HG03159 (cell line): ENCODE measurements at regions not wholly inside any gene's neighbourhood (a gene's known extent, or its start where the extent isn't known, plus 50 kb on each side); places are given as distances from the start of the nearest gene placed in this dataset.

Experiments
- ATAC-seq: cut with Tn5 transposase; IDR thresholded peaks from one replicate; pipeline ENCODE4 v1.9.1; 2021; ENCODE audit warnings: mild to moderate bottlenecking, moderate library complexity; ENCODE audit not compliant: unreplicated experiment

- ATAC-seq, result no peak
These were observed 476.0 kb upstream of the MKI67 start for GRCh38 chr10:128602183-128602582.

GRCh38 chr10:128604025-128604424, 477.8 kb upstream of the MKI67 start:
- no peak for ATAC-seq

DNA sequence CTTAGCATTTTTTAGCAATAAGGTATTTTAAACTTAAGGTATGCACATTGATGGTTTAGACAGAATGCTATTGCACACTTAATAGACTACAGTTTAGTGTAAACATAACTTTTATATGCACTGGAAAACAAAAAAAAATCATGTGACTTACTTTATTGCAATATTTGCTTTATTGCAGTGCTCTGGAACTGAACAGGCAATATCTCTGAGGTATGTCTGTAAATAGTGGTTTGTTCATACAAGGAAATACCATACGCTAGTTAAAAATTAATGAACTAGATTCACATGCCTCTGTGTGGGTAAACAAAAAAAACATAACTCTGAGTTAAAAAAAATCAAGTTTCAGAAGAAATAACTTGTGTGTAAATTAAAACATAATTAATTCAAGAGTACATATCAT, 479.0 kb upstream of the MKI67 start:
- no peak for ATAC-seq

GRCh38 chr10:128606055-128606454, 479.8 kb upstream of the MKI67 start:
- no peak for ATAC-seq

DNA sequence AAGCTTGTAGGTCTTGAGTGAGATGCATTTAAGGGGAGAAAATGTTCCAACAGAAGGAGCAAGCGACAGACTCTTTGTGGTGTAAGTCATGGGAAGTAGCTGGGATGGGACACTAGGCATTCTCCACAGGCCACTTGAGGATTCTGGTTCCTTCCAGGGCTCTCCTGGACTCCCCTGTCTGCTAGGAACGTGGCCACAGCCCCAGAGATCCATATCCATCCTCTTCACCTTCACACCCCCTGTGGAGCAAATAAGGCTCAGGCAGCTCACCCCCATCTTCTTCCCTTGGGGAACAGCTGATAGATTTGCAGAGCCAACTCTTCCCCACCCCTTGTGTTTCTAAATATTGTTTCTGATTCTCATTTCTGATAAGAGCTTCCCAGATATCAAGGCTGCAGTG, 482.6 kb upstream of the MKI67 start:
- no peak for ATAC-seq

- no peak for ATAC-seq
These were observed 483.2 kb upstream of the MKI67 start for GRCh38 chr10:128609460-128609859.

DNA sequence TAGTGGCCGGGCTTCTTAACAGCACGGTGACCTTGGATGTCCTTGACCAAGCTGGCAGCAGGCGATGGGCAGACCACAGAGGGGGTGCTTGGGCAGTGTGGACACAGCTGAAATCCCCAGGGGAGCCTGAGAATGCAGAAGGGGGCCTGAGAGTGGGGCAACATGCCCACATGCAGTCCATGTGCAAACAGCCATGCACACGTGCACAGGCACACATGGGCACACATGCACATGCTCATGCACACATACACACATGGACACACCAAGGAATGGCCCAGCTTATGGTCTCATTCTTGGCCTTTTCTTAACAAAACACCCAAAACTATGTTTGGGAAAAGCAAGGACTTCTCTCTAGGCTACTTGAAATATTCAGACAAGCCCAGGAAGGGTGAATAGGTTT, 483.9 kb upstream of the MKI67 start:
- ATAC-seq, result no peak

- no peak for ATAC-seq
These were observed 486.0 kb upstream of the MKI67 start for GRCh38 chr10:128612195-128612594.

DNA sequence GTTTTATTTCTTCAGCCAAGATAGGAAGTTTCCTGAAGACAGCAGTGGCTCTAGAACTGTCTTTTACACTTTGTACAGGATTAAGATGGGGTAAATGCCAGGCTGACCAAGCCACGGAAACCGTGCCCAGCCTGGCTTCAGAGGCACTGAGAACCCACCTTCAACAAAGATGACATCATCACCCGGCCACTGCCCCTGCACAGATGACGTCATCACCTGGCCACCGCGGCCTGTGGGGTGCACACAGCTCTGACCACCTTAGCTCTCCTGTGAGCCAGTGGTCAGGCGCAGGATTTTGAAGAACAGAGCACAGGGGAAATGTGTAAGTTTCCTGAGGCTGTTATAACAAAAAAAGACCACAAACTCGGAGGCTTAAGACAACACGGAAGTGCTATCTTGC, 486.4 kb upstream of the MKI67 start:
- no peak for ATAC-seq

DNA sequence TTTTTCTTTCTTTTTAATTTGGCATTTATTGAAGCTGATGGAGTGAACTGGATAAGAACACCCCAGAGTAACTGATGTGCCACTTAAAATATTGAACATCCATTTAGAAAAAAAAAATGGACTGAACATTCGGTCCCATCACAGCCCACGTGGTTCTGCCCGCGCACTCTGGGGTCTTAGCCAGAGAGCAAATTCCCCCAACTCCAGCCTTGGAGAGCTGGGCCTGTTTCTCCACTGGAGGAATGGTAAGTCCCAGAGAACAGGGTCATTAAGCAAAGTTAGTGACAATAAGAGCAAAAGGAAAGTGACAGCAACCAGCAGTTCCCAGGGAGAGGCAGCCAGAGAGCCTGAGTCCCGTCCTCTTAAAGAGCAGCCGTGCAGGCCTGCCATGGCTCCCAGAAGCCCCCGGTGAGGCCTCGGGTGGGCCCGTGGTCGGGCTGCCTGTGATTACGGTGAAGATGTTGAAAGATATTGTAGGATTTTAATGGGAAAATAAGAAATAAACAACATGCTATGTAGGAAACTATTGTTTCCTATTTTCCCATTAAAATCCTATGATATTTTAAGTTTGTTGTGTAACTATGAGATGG, 487.9 kb upstream of the MKI67 start:
- ATAC-seq, result no peak

DNA sequence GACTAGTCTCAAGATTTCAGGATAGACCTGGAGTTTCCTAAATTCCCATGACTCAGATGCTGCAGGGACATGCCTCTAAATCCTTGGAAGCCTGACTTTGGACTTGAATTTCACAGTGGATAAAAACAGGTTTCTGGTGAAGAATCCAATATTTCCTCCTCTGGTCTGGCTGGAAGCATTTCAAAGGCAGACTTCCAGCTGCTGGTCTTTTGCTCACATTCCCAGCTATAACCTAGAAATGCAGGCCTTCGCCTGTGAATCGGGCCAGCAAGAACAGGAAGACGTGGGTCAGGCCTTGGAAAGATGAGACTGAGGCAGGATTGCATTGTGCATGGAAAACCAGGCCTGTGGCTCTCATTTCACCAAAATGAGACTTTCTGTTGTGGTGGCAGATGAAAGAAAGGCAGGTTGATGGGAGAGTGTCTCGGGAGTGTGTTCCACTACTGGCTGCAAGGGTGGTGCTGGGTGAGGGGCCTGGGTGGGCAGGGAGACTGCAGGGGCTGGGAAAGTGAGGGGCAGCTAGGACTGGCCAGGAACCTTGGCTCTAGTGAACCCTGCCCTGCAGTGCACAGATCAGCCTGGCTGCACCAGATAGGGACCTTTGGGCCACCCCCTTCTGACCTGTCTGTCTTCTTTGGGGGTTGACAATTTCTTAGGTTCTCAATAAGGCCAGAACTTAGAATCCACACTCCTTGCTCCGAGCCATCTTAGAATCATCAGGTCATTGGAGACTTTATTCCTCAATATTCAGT, 488.8 kb upstream of the MKI67 start:
- no peak for ATAC-seq

GRCh38 chr10:128617532-128617931, 491.3 kb upstream of the MKI67 start:
- no peak for ATAC-seq

DNA sequence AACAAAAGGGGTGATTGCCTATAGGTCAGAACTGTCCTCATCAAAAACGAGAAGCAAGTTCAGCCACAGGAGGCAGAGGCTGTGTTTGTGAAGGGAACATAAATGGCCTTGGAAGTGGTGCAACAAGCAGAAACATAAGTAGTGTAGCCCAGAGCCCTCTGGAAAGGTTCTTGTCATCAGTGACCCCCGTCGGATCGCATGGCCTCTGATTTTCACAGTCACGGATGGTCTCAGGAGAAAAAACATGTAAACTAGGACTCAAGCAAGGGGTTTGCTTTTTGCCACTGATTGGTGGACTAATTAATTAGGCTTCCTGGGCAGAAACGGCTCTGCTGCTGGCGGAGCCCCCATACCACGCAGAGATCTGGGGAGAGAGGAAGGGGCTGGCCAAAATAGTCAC, 496.5 kb upstream of the MKI67 start:
- no peak for ATAC-seq

- no peak for ATAC-seq
These were observed 497.6 kb upstream of the MKI67 start for GRCh38 chr10:128623776-128624175.

DNA sequence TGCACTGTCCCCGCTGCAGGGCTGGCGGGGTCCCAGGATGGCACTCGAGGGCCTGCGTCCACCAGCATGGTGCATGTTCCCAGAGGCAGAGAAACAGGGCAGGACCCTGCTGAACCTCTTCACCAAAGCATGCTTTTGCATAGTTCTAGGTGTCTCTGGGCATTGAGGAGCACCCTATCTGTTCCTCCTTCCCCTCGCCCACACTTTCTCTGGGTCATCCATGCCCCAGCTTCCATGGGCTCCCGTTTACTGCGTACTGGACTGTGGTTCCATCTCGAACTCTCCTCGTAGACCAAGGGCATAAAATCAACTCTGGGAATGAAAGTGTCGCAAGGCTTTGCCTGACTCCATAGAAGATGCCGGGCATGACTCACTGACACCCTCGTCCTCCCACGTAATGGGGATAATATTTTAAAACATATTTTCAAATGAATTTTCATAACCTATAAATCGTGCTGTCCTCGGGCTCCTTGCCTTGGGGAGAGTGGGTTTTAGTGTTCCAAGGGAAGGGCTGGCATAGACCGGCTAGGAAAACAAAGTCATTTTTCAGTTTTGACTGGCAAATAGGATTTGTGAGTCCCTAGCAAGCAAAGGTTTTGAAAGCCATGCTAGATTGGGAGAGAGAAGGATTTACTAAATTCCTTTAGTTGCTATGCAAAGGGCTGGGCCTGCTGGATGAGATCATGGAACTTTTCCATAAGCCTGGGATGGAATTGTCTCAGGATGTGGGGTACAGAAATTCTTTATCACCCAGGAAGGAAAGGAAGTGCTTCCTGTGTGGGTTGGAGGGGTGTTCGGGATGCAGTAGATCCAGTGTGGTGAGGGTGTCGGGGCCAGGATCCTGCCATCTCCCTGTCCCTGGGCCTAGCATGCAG, 498.7 kb upstream of the MKI67 start:
- no peak for ATAC-seq

DNA sequence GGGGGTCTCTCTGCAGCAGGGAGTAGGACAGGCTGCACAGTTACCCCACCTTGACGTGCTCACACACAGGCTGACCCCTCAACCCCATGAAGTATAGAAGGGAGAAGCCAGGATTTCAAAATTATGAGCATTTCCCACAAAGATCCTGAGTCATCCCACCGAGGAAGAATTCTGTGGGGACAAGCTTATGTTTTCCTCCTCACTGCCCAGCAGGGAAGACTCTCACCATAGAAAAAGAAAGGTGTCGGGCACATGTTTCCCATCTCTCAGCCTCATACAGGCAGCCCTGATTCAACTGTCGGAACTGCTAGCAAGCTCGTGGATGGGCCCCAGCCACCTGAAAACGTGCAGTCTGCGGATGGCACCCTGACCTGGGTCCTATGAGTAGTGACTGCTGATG, 499.7 kb upstream of the MKI67 start:
- no peak for ATAC-seq

GRCh38 chr10:128626397-128627000, 500.3 kb upstream of the MKI67 start:
- no peak for ATAC-seq

GRCh38 chr10:128627811-128628210, 501.6 kb upstream of the MKI67 start:
- ATAC-seq, result no peak

DNA sequence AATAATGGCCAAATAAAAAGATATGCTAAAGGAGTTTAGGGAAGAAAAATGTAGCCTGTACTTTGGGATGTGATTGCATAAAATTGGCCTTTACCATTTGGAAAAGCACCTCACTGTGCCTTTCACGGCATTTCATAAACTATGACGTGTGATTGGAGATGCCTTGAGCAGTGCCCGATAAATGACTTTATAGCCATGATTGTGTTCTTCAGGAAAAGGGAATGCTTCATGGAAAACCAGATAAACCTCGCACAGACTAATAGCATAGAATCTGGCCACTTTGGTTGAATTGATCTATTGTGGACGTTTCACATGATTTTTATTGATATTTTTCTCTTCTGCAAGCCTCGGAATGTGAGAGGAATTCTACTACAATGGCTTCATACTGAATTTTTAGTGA, 502.0 kb upstream of the MKI67 start:
- ATAC-seq, result no peak

GRCh38 chr10:128629111-128630096, 503.2 kb upstream of the MKI67 start:
- no peak for ATAC-seq
